DOHH2 (cell line): ENCODE measurements at regions not wholly inside any gene's neighbourhood (a gene's known extent, or its start where the extent isn't known, plus 50 kb on each side); places are given as distances from the start of the nearest gene placed in this dataset.

Experiments
- H3F3A ChIP-seq: fragments of 200-600 bp; sonication (generic), shearing (Covaris generic); 2 replicates; pipeline ENCODE4 v1.6.0; 2016; ENCODE audit warnings: antibody characterized with exemption, mild to moderate bottlenecking; ENCODE audit not compliant: control insufficient read depth, insufficient read depth
- H3K27ac ChIP-seq: fragments of 200-600 bp; sonication (generic); 2 replicates; pipeline ENCODE4 v1.5.1; 2014; ENCODE audit warnings: low read depth, mild to moderate bottlenecking, low read length, moderate library complexity
- H3K27me3 ChIP-seq: fragments of 200-600 bp; sonication (generic); 2 replicates; pipeline ENCODE4 v1.6.1; 2014; ENCODE audit warnings: mild to moderate bottlenecking, low read length, mixed read lengths; ENCODE audit not compliant: control insufficient read depth
- H3K36me3 ChIP-seq: fragments of 200-600 bp; sonication (generic); 2 replicates; pipeline ENCODE4 v1.6.1; 2014; ENCODE audit warnings: mild to moderate bottlenecking, low read length, moderate library complexity, mixed read lengths; ENCODE audit not compliant: control insufficient read depth
- H3K4me1 ChIP-seq: fragments of 200-600 bp; sonication (generic); 2 replicates; pipeline ENCODE4 v1.6.1; 2014; ENCODE audit warnings: mild to moderate bottlenecking, low read length, mixed read lengths; ENCODE audit not compliant: control insufficient read depth
- H3K4me2 ChIP-seq: fragments of 200-600 bp; sonication (generic); 2 replicates; pipeline ENCODE4 v1.6.0; 2014; ENCODE audit warnings: mild to moderate bottlenecking, low read length, moderate library complexity
- H3K4me3 ChIP-seq: fragments of 200-600 bp; sonication (generic); 2 replicates; pipeline ENCODE4 v1.5.1; 2014; ENCODE audit warnings: mild to moderate bottlenecking, low read length, mixed read lengths
- H3K79me2 ChIP-seq: fragments of 200-600 bp; sonication (generic); 2 replicates; pipeline ENCODE4 v1.6.1; 2014; ENCODE audit warnings: mild to moderate bottlenecking, low read length, mixed read lengths; ENCODE audit not compliant: control insufficient read depth
- H3K9me2 ChIP-seq: fragments of 200-600 bp; sonication (generic); replicated peaks from 2 replicates; pipeline ENCODE4 v1.6.1; 2014; ENCODE audit warnings: mild to moderate bottlenecking, low read length, mixed read lengths; ENCODE audit not compliant: control insufficient read depth
- H3K9me3 ChIP-seq: fragments of 200-600 bp; sonication (generic); 2 replicates; pipeline ENCODE4 v1.6.1; 2014; ENCODE audit warnings: antibody characterized with exemption, low read length, mixed read lengths; ENCODE audit not compliant: control insufficient read depth, insufficient read depth
- H4K20me1 ChIP-seq: fragments of 200-600 bp; sonication (generic); 2 replicates; pipeline ENCODE4 v1.6.0; 2014; ENCODE audit warnings: low read depth, mild to moderate bottlenecking, antibody characterized with exemption, low read length, moderate library complexity; ENCODE audit not compliant: control insufficient read depth, insufficient read depth
- CTCF ChIP-seq: fragments of 200-600 bp; sonication (generic); IDR thresholded peaks from one replicate; pipeline ENCODE4 v1.5.1; 2014; ENCODE audit warnings: antibody characterized with exemption, mild to moderate bottlenecking, low read depth, low read length; ENCODE audit not compliant: poor library complexity, severe bottlenecking
- EZH2phosphoT487 ChIP-seq: fragments of 200-600 bp; sonication (generic); IDR thresholded peaks from 2 replicates; pipeline ENCODE4 v1.6.1; 2017; ENCODE audit warnings: borderline replicate concordance, mild to moderate bottlenecking, antibody characterized with exemption, low read length, moderate library complexity, mixed read lengths

DNA sequence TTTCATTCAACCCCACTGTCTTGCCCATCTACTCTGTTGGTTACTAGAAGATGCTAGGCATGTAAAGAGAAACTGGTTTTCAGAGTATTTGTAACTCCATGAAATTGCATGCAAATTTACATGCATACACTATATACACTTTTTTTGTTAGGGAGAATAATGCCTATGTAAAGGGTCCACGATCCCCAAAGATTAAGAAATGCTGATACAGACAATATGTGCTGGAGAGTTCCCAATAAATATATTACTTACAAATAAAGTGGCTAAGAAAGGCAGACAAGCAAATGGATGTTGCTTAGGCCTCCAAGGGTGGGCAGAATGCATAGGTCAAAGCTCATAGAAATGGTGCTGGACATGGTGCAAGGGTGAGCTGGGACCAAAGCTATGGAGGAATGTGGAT lies 109.6 kb upstream of the NHSL1 start:
- H3K79me2 ChIP-seq = no peaks in the 10 kb centered on the region
- no peaks in the 10 kb centered on the region for H3K36me3 ChIP-seq
- no peaks in the 10 kb centered on the region for H3F3A ChIP-seq
- TF ChIP-seq EZH2phosphoT487 = no peak
- TF ChIP-seq CTCF = no peak
- H3K27ac ChIP-seq = no peak overlapping the region
- H3K4me3 ChIP-seq = no peak overlapping the region
- no peaks in the 10 kb centered on the region for H3K9me3 ChIP-seq
- H4K20me1 ChIP-seq = no peaks in the 10 kb centered on the region
- H3K4me2 ChIP-seq = no peak overlapping the region
- H3K4me1 ChIP-seq = no peaks in the 10 kb centered on the region
- H3K27me3 ChIP-seq = no peaks in the 10 kb centered on the region; the same call in 1 of the 2 replicates
- no peaks in the 10 kb centered on the region for H3K9me2 ChIP-seq

- H4K20me1 ChIP-seq = no peaks in the 10 kb centered on the region
- H3F3A ChIP-seq = no peaks in the 10 kb centered on the region
- no peak overlapping the region for H3K4me3 ChIP-seq
- H3K9me3 ChIP-seq = no peaks in the 10 kb centered on the region
- TF ChIP-seq EZH2phosphoT487 (no peak), CTCF (no peak)
- no peaks in the 10 kb centered on the region for H3K79me2 ChIP-seq
- no peaks in the 10 kb centered on the region for H3K36me3 ChIP-seq
- no peaks in the 10 kb centered on the region for H3K9me2 ChIP-seq
- H3K4me2 ChIP-seq = no peak overlapping the region
- H3K27ac ChIP-seq = no peak overlapping the region
- H3K4me1 ChIP-seq = no peaks in the 10 kb centered on the region
- H3K27me3 ChIP-seq = no peaks in the 10 kb centered on the region; the same call in 1 of the 2 replicates
These were observed 110.6 kb upstream of the NHSL1 start for GRCh38 chr6:138609801-138610430.

DNA sequence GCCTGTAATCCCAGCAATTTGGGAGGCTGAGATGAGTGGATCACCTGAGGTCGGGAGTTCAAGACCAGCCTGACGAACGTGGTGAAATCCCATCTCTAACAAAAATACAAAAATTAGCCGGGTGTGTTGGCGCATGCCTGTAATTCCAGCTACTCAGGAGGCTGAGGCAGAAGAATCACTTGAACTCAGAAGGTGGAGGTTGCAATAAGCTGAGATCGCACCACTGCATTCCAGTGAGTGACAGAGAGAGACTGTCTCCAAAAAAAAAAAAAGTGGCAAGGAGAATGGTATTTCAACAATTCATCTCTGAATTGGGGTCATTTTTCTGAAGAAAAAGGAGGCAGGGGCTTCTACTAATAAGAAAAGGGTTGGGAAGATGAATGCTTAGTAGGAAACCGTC lies 111.5 kb upstream of the NHSL1 start:
- Histone ChIP-seq H3K27ac (no peak overlapping the region), H4K20me1 (no peaks in the 10 kb centered on the region), H3K36me3 (no peaks in the 10 kb centered on the region), H3K4me3 (no peak overlapping the region), H3K27me3 (no peaks in the 10 kb centered on the region; the same call in 1 of the 2 replicates), H3K9me2 (no peaks in the 10 kb centered on the region), H3K4me2 (no peak overlapping the region), H3K9me3 (no peaks in the 10 kb centered on the region), H3F3A (no peaks in the 10 kb centered on the region), H3K79me2 (no peaks in the 10 kb centered on the region), H3K4me1 (no peaks in the 10 kb centered on the region)
- TF ChIP-seq EZH2phosphoT487 (no peak), CTCF (no peak)
